H1 (cell line): ENCODE measurements at regions not wholly inside any gene's neighbourhood (a gene's known extent, or its start where the extent isn't known, plus 50 kb on each side); places are given as distances from the start of the nearest gene placed in this dataset.

Experiments
- CTCF ChIA-PET: fragments of 300-600 bp; sonication (Branson Sonifier 250); formaldehyde crosslinking; loops from one replicate; lab custom pipeline; 2021; ENCODE audit not compliant: partially characterized antibody; lab: Charles Lee
- POLR2A ChIA-PET: fragments of 300-600 bp; sonication (Branson Sonifier 250); formaldehyde crosslinking; loops from one replicate; lab custom pipeline; 2021; ENCODE audit warnings: inconsistent platforms; ENCODE audit not compliant: partially characterized antibody; lab: Charles Lee
- DNase-seq, 2 experiments: peaks; one replicate each; pipeline versions ENCODE4 v3.0.0 to v3.0.0-alpha.2; 2010 to 2022; ENCODE audit warnings: low spot score in 2 of 2, low read depth in 1 of 2, mixed read lengths in 1 of 2
- FAIRE-seq: peaks from 2 replicates; lab custom pipeline; 2011; peaks lifted over from hg19 to GRCh38; lab: Jason Lieb, UNC
- H2AFZ ChIP-seq: 2 replicates; pipeline ENCODE4 v1.8.1; 2012; ENCODE audit warnings: low read length, inconsistent platforms
- H2AK5ac ChIP-seq: 2 replicates; pipeline ENCODE4 v1.6.1; 2013; ENCODE audit warnings: low read depth, low read length
- H2BK120ac ChIP-seq: replicated peaks from 2 replicates; pipeline ENCODE3; 2013; ENCODE audit warnings: low read depth, low read length, inconsistent platforms
- H2BK12ac ChIP-seq: 2 replicates; pipeline ENCODE4 v1.6.1; 2013; ENCODE audit warnings: low read depth, low read length
- H2BK15ac ChIP-seq: 2 replicates; pipeline ENCODE4 v1.6.1; 2013; ENCODE audit warnings: low read length
- H2BK20ac ChIP-seq: 2 replicates; pipeline ENCODE4 v1.6.1; 2013; ENCODE audit warnings: low read length
- H2BK5ac ChIP-seq: 2 replicates; pipeline ENCODE4 v1.6.1; 2013; ENCODE audit warnings: low read depth, low read length
- H3K14ac ChIP-seq: 2 replicates; pipeline ENCODE4 v1.6.1; 2013; ENCODE audit warnings: inconsistent platforms; ENCODE audit not compliant: insufficient read length
- H3K18ac ChIP-seq: 2 replicates; pipeline ENCODE4 v1.6.1; 2013; ENCODE audit warnings: low read length; ENCODE audit errors: extremely low read depth
- H3K23ac ChIP-seq: 2 replicates; pipeline ENCODE4 v1.6.1; 2013; ENCODE audit warnings: inconsistent platforms; ENCODE audit not compliant: insufficient read length
- H3K23me2 ChIP-seq: 2 replicates; pipeline ENCODE4 v1.6.1; 2013; ENCODE audit warnings: low read depth, low read length
- H3K27ac ChIP-seq: 2 replicates; pipeline ENCODE4 v1.6.1; 2011; ENCODE audit warnings: low read depth, low read length, inconsistent platforms
- H3K27me3 ChIP-seq, 4 experiments: replicated peaks in 1 of 4; 1 replicate in 1 of 4; 2 replicates in 3 of 4; pipeline versions ENCODE4 v1.6.1 to v1.8.1; 2011 to 2013; ENCODE audit warnings: low read length in 3 of 4, mild to moderate bottlenecking in 3 of 4, inconsistent platforms in 2 of 4, mixed read lengths in 2 of 4, moderate library complexity in 1 of 4; ENCODE audit not compliant: control insufficient read depth in 3 of 4, insufficient read depth in 3 of 4; ENCODE audit errors: extremely low read depth in 1 of 4
- H3K36me3 ChIP-seq, 4 experiments: 2 replicates each; pipeline versions ENCODE4 v1.6.1 to v1.8.1; 2011 to 2013; ENCODE audit warnings: mild to moderate bottlenecking in 4 of 4, low read length in 3 of 4, moderate library complexity in 2 of 4, control low read depth in 1 of 4, inconsistent platforms in 1 of 4; ENCODE audit not compliant: insufficient read depth in 4 of 4, control insufficient read depth in 2 of 4
- H3K4ac ChIP-seq: replicated peaks from 2 replicates; pipeline ENCODE3; 2013; ENCODE audit warnings: low read length, low read depth, mixed read lengths, inconsistent platforms; ENCODE audit not compliant: insufficient read length
- H3K4me1 ChIP-seq, 4 experiments: replicated peaks in 1 of 4; 1 replicate in 1 of 4; 2 replicates in 3 of 4; pipeline versions ENCODE4 v1.6.1 to v1.8.1; 2011 to 2013; ENCODE audit warnings: low read length in 3 of 4, inconsistent platforms in 2 of 4, mixed read lengths in 1 of 4; ENCODE audit not compliant: insufficient read depth in 4 of 4, control insufficient read depth in 3 of 4
- H3K4me2 ChIP-seq, 2 experiments: 2 replicates each; pipeline versions ENCODE4 v1.6.1 to v1.8.1; 2011 to 2013; ENCODE audit warnings: low read depth in 2 of 2, low read length in 2 of 2, control low read depth in 1 of 2, inconsistent platforms in 1 of 2, mild to moderate bottlenecking in 1 of 2; ENCODE audit not compliant: insufficient read depth in 1 of 2
- H3K4me3 ChIP-seq, 4 experiments: fragments of 200-600, 300-600 bp in 1 of 4; sonication (generic), shearing (Covaris generic), sonication (Bioruptor Twin) in 1 of 4; 2 replicates each; pipeline versions ENCODE4 v1.5.1 to v1.8.1; 2011 to 2016; ENCODE audit warnings: low read length in 4 of 4, low read depth in 3 of 4, control low read depth in 2 of 4, inconsistent platforms in 2 of 4, mild to moderate bottlenecking in 2 of 4, mixed read lengths in 1 of 4, moderate library complexity in 1 of 4; ENCODE audit not compliant: insufficient read depth in 2 of 4; ENCODE audit errors: extremely low read depth in 1 of 4
- H3K56ac ChIP-seq: replicated peaks from 2 replicates; pipeline ENCODE3; 2013; ENCODE audit warnings: low read depth, mild to moderate bottlenecking, mixed read lengths, low read length, inconsistent platforms; ENCODE audit not compliant: insufficient read length
- H3K79me1 ChIP-seq: 2 replicates; pipeline ENCODE4 v1.6.1; 2013; ENCODE audit warnings: low read depth, low read length, control low read depth
- H3K79me2 ChIP-seq, 2 experiments: 2 replicates each; pipeline versions ENCODE4 v1.6.1 to v1.8.1; 2012 to 2013; ENCODE audit warnings: low read length in 2 of 2, mild to moderate bottlenecking in 2 of 2, inconsistent platforms in 1 of 2; ENCODE audit not compliant: insufficient read depth in 2 of 2, control insufficient read depth in 1 of 2
- H3K9ac ChIP-seq, 4 experiments: replicated peaks in 1 of 4; 1 replicate in 1 of 4; 2 replicates in 3 of 4; pipeline versions ENCODE4 v1.6.1 to v1.8.1; 2011 to 2013; ENCODE audit warnings: low read depth in 3 of 4, low read length in 3 of 4, control low read depth in 2 of 4, mild to moderate bottlenecking in 2 of 4, moderate library complexity in 2 of 4, inconsistent platforms in 1 of 4; ENCODE audit errors: extremely low read depth in 1 of 4
- H3K9me3 ChIP-seq, 2 experiments: 2 replicates each; pipeline versions ENCODE4 v1.6.1 to v1.8.1; 2012 to 2013; ENCODE audit warnings: mild to moderate bottlenecking in 2 of 2, moderate library complexity in 2 of 2, control low read depth in 1 of 2, inconsistent platforms in 1 of 2, low read depth in 1 of 2, low read length in 1 of 2, mixed read lengths in 1 of 2; ENCODE audit not compliant: insufficient read depth in 2 of 2
- H4K20me1 ChIP-seq, 2 experiments: replicated peaks in 1 of 2; 2 replicates each; pipeline versions ENCODE3 to v1.8.1; 2011 to 2013; ENCODE audit warnings: inconsistent platforms in 2 of 2, low read length in 2 of 2, mild to moderate bottlenecking in 1 of 2; ENCODE audit not compliant: insufficient read depth in 2 of 2, control insufficient read depth in 1 of 2
- H4K5ac ChIP-seq: 2 replicates; pipeline ENCODE4 v1.6.1; 2013; ENCODE audit warnings: low read length, low read depth, mixed read lengths, inconsistent platforms; ENCODE audit not compliant: insufficient read length
- H4K8ac ChIP-seq: 2 replicates; pipeline ENCODE4 v1.8.0; 2013; ENCODE audit warnings: mild to moderate bottlenecking, moderate library complexity, low read length, inconsistent platforms; ENCODE audit not compliant: insufficient read depth; ENCODE audit errors: extremely low read depth
- H4K91ac ChIP-seq: replicated peaks from 2 replicates; pipeline ENCODE3; 2013; ENCODE audit warnings: low read length, mixed read lengths, inconsistent platforms; ENCODE audit not compliant: insufficient read length
- BACH1 ChIP-seq: IDR thresholded peaks from 2 replicates; pipeline ENCODE4 v1.6.1; 2012; ENCODE audit warnings: low read length, improper control_type of control experiment
- BRCA1 ChIP-seq: IDR thresholded peaks from 2 replicates; pipeline ENCODE4 v1.6.1; 2012; ENCODE audit warnings: low read depth, low read length, improper control_type of control experiment
- CTBP2 ChIP-seq: IDR thresholded peaks from 2 replicates; pipeline ENCODE4 v1.7.0; 2011; ENCODE audit warnings: borderline replicate concordance, mild to moderate bottlenecking, moderate library complexity, mixed read lengths, low read length; ENCODE audit not compliant: insufficient read depth, insufficient read length
- KDM4A ChIP-seq: IDR thresholded peaks from one replicate; pipeline ENCODE4 v1.7.1; 2012; ENCODE audit warnings: low read depth, mild to moderate bottlenecking, moderate library complexity, low read length, inconsistent platforms; ENCODE audit not compliant: severe bottlenecking
- NRF1 ChIP-seq: IDR thresholded peaks from 2 replicates; pipeline ENCODE4 v1.6.1; 2011; ENCODE audit warnings: mild to moderate bottlenecking, low read depth, low read length, improper control_type of control experiment
- POU5F1 ChIP-seq: IDR thresholded peaks from 2 replicates; pipeline ENCODE4 v1.6.1; 2011; ENCODE audit warnings: low read depth, mild to moderate bottlenecking, low read length, moderate library complexity
- RFX5 ChIP-seq: IDR thresholded peaks from 2 replicates; pipeline ENCODE4 v1.6.1; 2011; ENCODE audit warnings: low read depth, low read length, improper control_type of control experiment, borderline replicate concordance
- SIN3A ChIP-seq, 2 experiments: IDR thresholded peaks in 1 of 2; conservative IDR thresholded peaks in 1 of 2; 2 replicates each; pipeline ENCODE4 v1.6.1; 2011 to 2012; ENCODE audit warnings: low read length in 2 of 2, improper control_type of control experiment in 1 of 2, low read depth in 1 of 2, mild to moderate bottlenecking in 1 of 2
- SUZ12 ChIP-seq: fragments of 200-600 bp; sonication (generic); IDR thresholded peaks from 2 replicates; pipeline ENCODE4 v1.6.1; 2012; ENCODE audit warnings: mild to moderate bottlenecking, inconsistent platforms, low read length, moderate library complexity, mixed read lengths
- TAF1 ChIP-seq: IDR thresholded peaks from 2 replicates; pipeline ENCODE4 v1.6.1; 2011; ENCODE audit warnings: mild to moderate bottlenecking, low read depth, low read length
- TAF7 ChIP-seq: optimal IDR thresholded peaks from 2 replicates; pipeline ENCODE3; 2011; ENCODE audit warnings: low read depth, mild to moderate bottlenecking, inconsistent platforms, low read length, moderate library complexity, borderline replicate concordance
- WGBS, 2 experiments: shearing (Covaris generic) in 1 of 2; methylation state at CpG; one replicate each; pipeline versions ENCODE4 v1.1.6 to v1.1.7; 2013 to 2015; ENCODE audit warnings: low lambda C conversion rate in 2 of 2, mixed read lengths in 2 of 2, inconsistent platforms in 1 of 2, low coverage in 1 of 2, missing lambda C conversion rate in 1 of 2; ENCODE audit not compliant: insufficient replicate concordance in 2 of 2, insufficient coverage in 1 of 2, insufficient read length in 1 of 2; ENCODE audit errors: extremely low coverage in 1 of 2, missing lambda C conversion rate in 1 of 2; 5-methylcytosine and 5-hydroxymethylcytosine counted together
- TF ChIP-seq, protein P1 (sequence below), 3 experiments: IDR thresholded peaks; 1 replicate in 2 of 3; 2 replicates in 1 of 3; pipeline versions ENCODE4 v1.5.1 to v1.6.1; 2011; ENCODE audit warnings: low read length in 3 of 3, mild to moderate bottlenecking in 3 of 3, inconsistent platforms in 2 of 3, low read depth in 1 of 3, moderate library complexity in 1 of 3; ENCODE audit not compliant: insufficient read depth in 1 of 3; ENCODE audit errors: control extremely low read depth in 1 of 3

DNA sequence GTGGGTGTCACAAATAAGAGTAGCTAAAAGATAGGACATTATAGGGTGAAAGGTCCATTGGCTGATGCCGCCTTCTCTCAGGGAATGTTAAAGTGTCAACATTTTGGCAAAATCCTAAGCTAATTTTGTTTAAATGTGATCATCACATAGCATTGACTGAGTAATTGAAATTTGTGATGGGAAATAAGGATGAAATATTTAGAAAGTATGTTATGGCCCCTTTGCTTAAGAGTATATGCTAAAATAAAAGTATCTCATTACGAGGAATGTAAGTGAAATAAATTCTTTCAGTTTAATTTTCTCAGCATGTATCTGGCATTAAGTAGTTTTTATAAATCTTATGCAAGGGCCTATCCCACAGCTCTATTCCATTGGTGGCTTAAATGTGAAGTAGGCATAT is 229.2 kb downstream of the PRL start:
- Histone ChIP-seq H3K4ac (no peak overlapping the region), H3K79me2 (0 out of 4 replicates have a peak, but pooled peaks cover 0 to 6% of the 10 kb centered on the region in 2 experiments), H3K9me3 (no peaks in the 10 kb centered on the region), H3K79me1 (no peaks in the 10 kb centered on the region), H4K91ac (no peak overlapping the region), H3K9ac (no peak overlapping the region), H3K27me3 (no peaks in the 10 kb centered on the region), H3K36me3 (peaks cover 0 to 10% (median 4%) of the 10 kb centered on the region in 4 experiments; a peak in 4 of 8 replicates), H3K23me2 (no peaks in the 10 kb centered on the region; the same call in 1 of the 2 replicates), H3K56ac (no peak overlapping the region), H2BK5ac (no peak overlapping the region), H4K20me1 (peaks cover 0 to 2% of the 10 kb centered on the region in 2 experiments), H3K4me3 (no peak overlapping the region), H2BK15ac (no peak overlapping the region), H2BK20ac (no peak overlapping the region), H3K18ac (no peak overlapping the region), H3K27ac (no peak overlapping the region), H2BK12ac (no peak overlapping the region), H3K14ac (no peak overlapping the region), H4K8ac (no peak overlapping the region), H3K23ac (no peak overlapping the region), H2AK5ac (no peak overlapping the region), H4K5ac (no peak overlapping the region), H3K4me1 (peaks cover 0 to 4% (median 2%) of the 10 kb centered on the region in 4 experiments; a peak in 2 of 7 replicates), H3K4me2 (no peak overlapping the region), H2BK120ac (no peak overlapping the region), H2AFZ (no peak overlapping the region)
- ChIA-PET CTCF (no interaction called here), POLR2A (interaction anchor here (1.0 kb wide), 1 partner anchor 11 kb away, joined by 3 read pairs; no protein-coding TSS in a partner anchor)
- no peak for DNase-seq
- no peak for FAIRE-seq
- WGBS, 2 experiments, result 97% methylated on average over 2 of the region's 2 CpGs; no CpG with 5 or more reads in 1 of the 2 experiments
- TF ChIP-seq CTBP2 (no peak), TAF7 (no peak), POU5F1 (no peak), KDM4A (no peak), NRF1 (no peak), TAF1 (no peak), SIN3A (conservative IDR thresholded peaks at IDR 0.05 in 1 of 2, IDR thresholded peaks at IDR 0.05 in 1 of 2; ENCODE audit: low read depth in 1 of 2, low read length in 2 of 2) (no peak), SUZ12 (no peak), BRCA1 (no peak), RFX5 (no peak), BACH1 (no peak)
- TF ChIP-seq, protein P1, sequence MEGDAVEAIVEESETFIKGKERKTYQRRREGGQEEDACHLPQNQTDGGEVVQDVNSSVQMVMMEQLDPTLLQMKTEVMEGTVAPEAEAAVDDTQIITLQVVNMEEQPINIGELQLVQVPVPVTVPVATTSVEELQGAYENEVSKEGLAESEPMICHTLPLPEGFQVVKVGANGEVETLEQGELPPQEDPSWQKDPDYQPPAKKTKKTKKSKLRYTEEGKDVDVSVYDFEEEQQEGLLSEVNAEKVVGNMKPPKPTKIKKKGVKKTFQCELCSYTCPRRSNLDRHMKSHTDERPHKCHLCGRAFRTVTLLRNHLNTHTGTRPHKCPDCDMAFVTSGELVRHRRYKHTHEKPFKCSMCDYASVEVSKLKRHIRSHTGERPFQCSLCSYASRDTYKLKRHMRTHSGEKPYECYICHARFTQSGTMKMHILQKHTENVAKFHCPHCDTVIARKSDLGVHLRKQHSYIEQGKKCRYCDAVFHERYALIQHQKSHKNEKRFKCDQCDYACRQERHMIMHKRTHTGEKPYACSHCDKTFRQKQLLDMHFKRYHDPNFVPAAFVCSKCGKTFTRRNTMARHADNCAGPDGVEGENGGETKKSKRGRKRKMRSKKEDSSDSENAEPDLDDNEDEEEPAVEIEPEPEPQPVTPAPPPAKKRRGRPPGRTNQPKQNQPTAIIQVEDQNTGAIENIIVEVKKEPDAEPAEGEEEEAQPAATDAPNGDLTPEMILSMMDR (IDR thresholded peaks at IDR 0.05; ENCODE audit: control extremely low read depth in 1 of 3, insufficient read depth in 1 of 3, low read depth in 1 of 3, low read length in 3 of 3), result no peak
